Fibroblast of skin of right quadriceps (primary cell): ENCODE measurements at regions not wholly inside any gene's neighbourhood (a gene's known extent, or its start where the extent isn't known, plus 50 kb on each side); places are given as distances from the start of the nearest gene placed in this dataset.
"Not testable (repeated sequence)": the region's sequence is repeated elsewhere in the genome, so short reads cannot be mapped to it uniquely, and the experiment has no call there.

Experiments used
- DNase-seq: peaks from one replicate; pipeline ENCODE4 v3.0.0-alpha.2; 2013

- peak; percentile 15 for DNase-seq
Measured at GRCh38 chr6:71733970-71734899, 152.1 kb upstream of the RIMS1 start.

- no peak for DNase-seq
Measured at GRCh38 chr6:71737953-71738352, 148.4 kb upstream of the RIMS1 start.

GRCh38 chr6:71745525-71745924 is 140.8 kb upstream of the RIMS1 start:
- no peak for DNase-seq

- no peak for DNase-seq
Measured at GRCh38 chr6:71766146-71766760, 120.1 kb upstream of the RIMS1 start.

- DNase-seq = no peak
Measured at GRCh38 chr6:71766796-71767195, 119.6 kb upstream of the RIMS1 start.

- DNase-seq = no peak
Measured at GRCh38 chr6:71768356-71768755, 118.0 kb upstream of the RIMS1 start.

- DNase-seq = no peak
Measured at GRCh38 chr6:71808865-71809264, 77.5 kb upstream of the RIMS1 start.

GRCh38 chr6:71810880-71811279 is 75.5 kb upstream of the RIMS1 start:
- DNase-seq = no peak

- no peak for DNase-seq
Measured at GRCh38 chr6:71822625-71823024, 63.7 kb upstream of the RIMS1 start.

- not testable (repeated sequence) for DNase-seq
Measured at GRCh38 chr6:71832110-71832764, 54.1 kb upstream of the RIMS1 start.
